Spleen (tissue), 7 donors: ENCODE measurements at regions not wholly inside any gene's neighbourhood (a gene's known extent, or its start where the extent isn't known, plus 50 kb on each side); places are given as distances from the start of the nearest gene placed in this dataset.

Experiments used
- CTCF ChIP-seq, 11 experiments: fragments of 200-600 bp in 7 of 11; fragments of 450-650 bp in 4 of 11; sonication (generic) in 4 of 11; IDR thresholded peaks in 8 of 11; conservative IDR thresholded peaks in 3 of 11; 1 replicate in 7 of 11; 2 replicates in 4 of 11; pipeline versions ENCODE4 v1.4.0 to v1.8.0; 2016 to 2021; ENCODE audit warnings: antibody characterized with exemption in 11 of 11, inconsistent platforms in 4 of 11, mild to moderate bottlenecking in 1 of 11
- POLR2AphosphoS5 ChIP-seq, 3 donors: sonication (generic); formaldehyde crosslinking; IDR thresholded peaks; one replicate each; pipeline ENCODE4 v1.5.1; 2017; ENCODE audit warnings: antibody characterized with exemption in 3 of 3
- donor health status: DM: no; HTN: no; CAD: no; lungs with moderate emphysema.
- donor health status: DM: no; HTN: no; CAD: no.
- donor health status: DM: no; HTN: no; CAD: no.

- TF ChIP-seq CTCF (IDR thresholded peaks at IDR 0.05 in 8 of 11, conservative IDR thresholded peaks at IDR 0.05 in 3 of 11) = no peak
- TF ChIP-seq POLR2AphosphoS5 (IDR thresholded peaks at IDR 0.05) = no peak
These were observed 762.4 kb upstream of the DPPA4 start for GRCh38 chr3:110099711-110100110.
